SK-MEL-5 (cell line): ENCODE measurements at regions not wholly inside any gene's neighbourhood (a gene's known extent, or its start where the extent isn't known, plus 50 kb on each side); places are given as distances from the start of the nearest gene placed in this dataset.
"Not testable (repeated sequence)": the region's sequence is repeated elsewhere in the genome, so short reads cannot be mapped to it uniquely, and the experiment has no call there.

Source experiments
- DNase-seq: peaks from one replicate; pipeline ENCODE4 v3.0.0-alpha.2; 2016; ENCODE audit warnings: low read depth, low spot score
- in situ Hi-C: cut with HindIII; loops from 2 replicates; pipeline ENCODE4 v1.10.0; 2016; ENCODE audit warnings: low sequenced_read_pairs, high pct_unique_total_duplicates, low pct_unique_long_range_greater_than_20kb

DNA sequence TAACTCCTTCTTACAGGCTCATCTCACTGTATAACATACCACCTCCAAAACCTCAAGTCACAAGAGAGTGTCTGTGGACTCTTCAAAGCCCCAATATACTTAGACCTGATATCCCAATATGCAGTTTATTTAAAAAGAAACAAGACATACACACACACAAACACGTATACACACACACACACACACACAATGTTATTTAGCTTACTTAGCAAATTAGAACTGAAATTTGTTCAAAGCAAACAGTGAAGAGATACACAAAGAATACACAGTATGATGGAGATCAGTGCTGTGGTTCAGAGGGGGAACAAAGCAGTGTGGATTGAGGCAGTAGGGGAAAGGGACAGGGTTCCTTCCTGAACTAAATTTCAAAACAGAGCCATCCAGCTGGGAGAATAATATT lies 807.2 kb downstream of the IPMK start:
- no peak for DNase-seq
- in situ Hi-C loops: no loop called here

DNA sequence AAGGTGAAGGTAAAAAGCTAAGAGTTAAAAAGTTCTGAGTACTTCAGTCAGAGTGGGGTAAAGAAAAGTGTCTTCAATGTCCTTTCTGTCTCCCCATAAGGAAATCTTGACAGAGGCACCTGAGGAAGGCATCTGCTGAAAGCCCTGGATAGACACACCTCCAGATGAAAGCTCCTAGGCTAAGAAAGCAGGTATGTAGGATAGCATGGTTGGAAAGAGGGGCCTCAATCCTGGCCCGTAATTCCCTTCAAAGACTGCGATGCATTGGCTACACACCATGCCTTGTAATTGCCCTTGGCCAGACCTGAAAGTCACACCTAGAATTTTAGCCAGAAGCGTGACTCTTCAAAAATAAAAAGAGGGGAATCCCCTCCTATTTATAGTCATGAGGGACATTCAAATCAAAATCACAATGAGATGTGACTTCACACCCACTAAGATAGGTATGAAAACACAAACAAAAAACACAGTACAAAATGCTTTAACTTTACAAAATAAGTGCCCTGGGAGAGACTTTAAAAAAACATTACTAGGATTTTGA lies 809.7 kb downstream of the IPMK start:
- no peak for DNase-seq
- in situ Hi-C loops: no loop called here

GRCh38 chr10:57430376-57430775 lies 837.3 kb downstream of the IPMK start:
- no peak for DNase-seq
- in situ Hi-C loops: no loop called here

DNA sequence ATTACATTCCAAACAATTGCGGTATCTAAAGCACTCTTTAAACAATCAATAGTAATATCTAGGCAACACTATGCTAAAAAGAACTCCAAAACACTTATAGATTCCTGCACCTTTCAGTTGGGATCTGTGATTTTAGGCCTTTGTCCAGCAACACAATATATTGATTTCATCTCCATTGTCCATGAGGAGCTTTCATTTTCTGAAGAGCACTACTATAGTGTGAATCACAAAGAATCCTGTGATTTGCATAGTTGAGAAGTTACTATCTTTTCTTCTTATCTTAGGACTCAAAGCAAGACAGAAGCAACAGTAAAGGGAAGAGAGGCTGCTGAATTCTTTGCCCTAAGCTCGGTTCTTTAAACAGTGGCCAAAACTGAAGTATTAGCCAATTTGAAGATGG lies 846.8 kb downstream of the IPMK start:
- in situ Hi-C loops: no loop called here

GRCh38 chr10:57418476-57418875 lies 849.2 kb downstream of the IPMK start:
- DNase-seq: no peak
- in situ Hi-C loops: no loop called here

More for the DNA sequence above, 846.8 kb downstream of the IPMK start:
- DNase-seq: no peak

GRCh38 chr10:57395923-57396322 lies 871.8 kb downstream of the IPMK start:
- DNase-seq: peak; percentile 1
- in situ Hi-C loops: no loop called here

DNA sequence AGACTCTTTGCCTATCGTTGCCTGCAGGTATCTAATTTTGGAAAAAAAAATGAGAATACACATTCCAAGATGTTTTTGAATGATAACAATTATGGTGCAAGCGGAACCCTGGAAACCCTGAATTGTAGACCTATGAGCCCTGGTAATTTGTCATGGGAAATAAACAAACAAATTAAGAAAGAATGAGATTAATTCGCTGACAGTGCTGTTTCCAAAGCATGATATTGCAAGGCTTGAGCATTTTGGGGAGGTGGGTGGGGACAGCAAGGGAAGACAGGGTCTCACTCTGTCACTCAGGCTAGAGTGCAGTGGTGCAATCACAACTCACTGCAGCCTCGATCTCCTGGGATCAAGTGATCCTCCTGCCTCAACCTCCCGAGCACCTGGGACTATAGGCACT lies 900.3 kb downstream of the IPMK start:
- in situ Hi-C loops: no loop called here
- no peak for DNase-seq

GRCh38 chr10:57362811-57363210 lies 904.9 kb downstream of the IPMK start:
- no peak for DNase-seq
- in situ Hi-C loops: no loop called here

- in situ Hi-C loops: no loop called here
- no peak for DNase-seq
Measured at GRCh38 chr10:57353403-57354003, 914.2 kb downstream of the IPMK start.

DNA sequence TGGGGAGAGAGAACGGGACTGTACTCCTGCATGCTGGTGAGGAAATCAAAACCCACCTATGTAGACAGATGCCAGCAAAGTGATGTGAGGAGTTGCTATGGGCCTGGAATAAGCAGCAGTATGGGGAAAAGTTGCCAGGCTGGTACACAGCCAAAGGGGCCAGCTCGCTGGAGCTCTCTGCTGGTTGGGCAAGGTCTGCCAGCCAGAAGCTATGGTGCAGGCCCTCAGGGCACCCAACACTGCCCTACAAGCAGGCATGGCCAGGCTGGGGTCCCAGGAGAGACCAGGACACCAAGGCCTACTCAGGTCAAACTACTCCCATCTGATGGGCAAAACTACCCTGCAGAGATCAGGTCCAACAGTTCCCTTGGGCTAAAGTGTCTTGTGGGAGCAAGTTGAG lies 916.6 kb downstream of the IPMK start:
- in situ Hi-C loops: no loop called here
- DNase-seq: no peak

GRCh38 chr10:57341294-57341693 lies 926.4 kb downstream of the IPMK start:
- in situ Hi-C loops: no loop called here

DNA sequence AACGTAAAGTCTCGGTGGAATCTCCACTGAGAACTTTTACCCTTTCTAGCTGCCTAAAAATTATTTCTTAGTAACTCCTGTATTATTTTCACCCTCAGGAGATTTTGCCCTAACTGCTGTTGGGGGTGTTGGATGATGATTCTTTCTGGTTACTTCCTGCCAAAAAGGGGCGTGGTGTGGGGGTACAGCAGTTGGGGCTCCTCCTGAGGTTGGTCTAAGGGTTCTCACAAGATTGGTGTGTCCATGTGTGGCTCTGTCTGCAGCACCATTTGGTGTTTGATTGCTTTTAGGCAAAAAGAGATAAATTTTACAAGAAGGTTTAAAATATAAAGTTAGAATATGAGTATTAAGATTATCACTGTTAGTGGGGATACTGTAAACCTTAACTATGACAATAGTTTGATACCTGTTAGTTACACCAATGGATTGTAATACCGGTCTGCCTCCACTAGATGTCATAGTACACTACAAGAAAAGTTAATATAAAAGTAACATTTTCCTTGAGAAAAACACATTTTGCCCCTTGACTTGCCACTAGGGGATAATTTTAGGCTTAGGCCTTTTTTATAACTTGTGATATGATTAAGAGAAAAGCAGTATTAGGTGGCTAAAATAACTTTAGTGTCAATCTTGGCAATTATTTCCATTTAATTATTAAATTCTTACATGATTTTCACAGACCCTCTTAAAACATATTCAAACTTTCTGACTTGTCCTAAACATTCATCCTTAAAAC lies 928.7 kb downstream of the IPMK start:
- DNase-seq: peak; percentile 67
- in situ Hi-C loops: no loop called here

More at GRCh38 chr10:57341294-57341693, 926.4 kb downstream of the IPMK start:
- no peak for DNase-seq

- in situ Hi-C loops: no loop called here
- DNase-seq: no peak
Measured at GRCh38 chr10:57336865-57337264, 930.8 kb downstream of the IPMK start.

- DNase-seq: no peak
- in situ Hi-C loops: no loop called here
Measured at GRCh38 chr10:57336341-57336740, 931.4 kb downstream of the IPMK start.

- DNase-seq: no peak
- in situ Hi-C loops: no loop called here
Measured at GRCh38 chr10:57334523-57334922, 933.2 kb downstream of the IPMK start.

DNA sequence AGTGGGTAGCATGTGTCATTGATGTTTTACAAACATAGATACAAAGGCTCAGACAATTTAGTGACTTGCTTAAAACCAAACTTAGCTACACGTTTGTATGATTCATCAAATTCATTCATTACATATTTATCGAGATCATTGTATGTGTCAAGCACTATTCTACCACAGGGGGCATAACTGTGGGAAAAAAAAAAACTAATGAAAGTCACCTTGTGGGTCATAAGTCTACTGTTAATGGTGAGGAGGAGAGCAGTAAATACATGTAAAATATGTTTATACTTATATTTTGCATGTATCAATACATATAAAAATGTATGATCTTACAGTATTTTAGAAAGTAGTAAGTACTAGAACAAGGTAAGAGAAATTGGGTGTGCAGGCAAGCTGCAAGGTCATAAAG lies 933.8 kb downstream of the IPMK start:
- in situ Hi-C loops: no loop called here
- no peak for DNase-seq

- in situ Hi-C loops: not testable (repeated sequence)
Measured at GRCh38 chr10:57321400-57321854, 946.3 kb downstream of the IPMK start.

DNA sequence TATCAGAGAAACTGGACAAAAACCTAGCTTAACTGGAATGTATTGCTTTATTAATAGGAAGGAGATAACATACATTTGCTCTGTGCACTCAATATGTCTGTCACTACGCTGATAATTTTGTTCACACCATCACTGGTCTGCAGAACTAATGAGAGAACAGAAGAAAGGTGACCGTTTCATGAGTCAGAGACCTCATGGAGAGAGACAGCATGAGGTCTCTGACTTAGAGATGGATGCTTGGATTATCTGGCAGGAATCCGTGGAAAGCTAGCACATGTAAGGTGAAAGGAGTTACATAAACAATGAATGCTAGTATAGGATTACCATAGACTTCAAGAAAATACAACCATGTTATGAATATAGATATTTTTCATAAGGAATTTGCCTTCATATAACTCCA lies 947.3 kb downstream of the IPMK start:
- in situ Hi-C loops: no loop called here
- no peak for DNase-seq

More at GRCh38 chr10:57321400-57321854, 946.3 kb downstream of the IPMK start:
- not testable (repeated sequence) for DNase-seq

GRCh38 chr10:57314046-57314445 lies 953.0 kb upstream of the ZWINT start:
- peak; percentile 86 for DNase-seq
- in situ Hi-C loops: no loop called here
